ENCODE measurements at regions not wholly inside any gene's neighbourhood (a gene's known extent, or its start where the extent isn't known, plus 50 kb on each side); places are given as distances from the start of the nearest gene placed in this dataset.

GRCh38 chr15:93246266-93247242 is 157.5 kb upstream of the RGMA start:
- DNase-seq, result no peak

GRCh38 chr15:93245661-93246042 is 156.6 kb upstream of the RGMA start:
- no peak for DNase-seq

- no peak for DNase-seq
Observed at GRCh38 chr15:93244696-93245660, 156.0 kb upstream of the RGMA start.

- DNase-seq, result no peak
Observed at GRCh38 chr15:93243573-93243972, 154.6 kb upstream of the RGMA start.

GRCh38 chr15:93241696-93242585 is 152.9 kb upstream of the RGMA start:
- DNase-seq, result no peak

- DNase-seq, result no peak
Observed at GRCh38 chr15:93239993-93240392, 151.0 kb upstream of the RGMA start.

GRCh38 chr15:93239591-93239990 is 150.6 kb upstream of the RGMA start:
- DNase-seq, result no peak

GRCh38 chr15:93238641-93239040 is 149.6 kb upstream of the RGMA start:
- DNase-seq, result no peak

GRCh38 chr15:93235926-93236780 is 147.1 kb upstream of the RGMA start:
- DNase-seq, result no peak

- DNase-seq, result no peak
Observed at GRCh38 chr15:93235269-93235668, 146.3 kb upstream of the RGMA start.

GRCh38 chr15:93233710-93234109 is 144.7 kb upstream of the RGMA start:
- DNase-seq, result no peak

- DNase-seq, result no peak
Observed at GRCh38 chr15:93232845-93233244, 143.8 kb upstream of the RGMA start.

GRCh38 chr15:93231994-93232393 is 143.0 kb upstream of the RGMA start:
- DNase-seq, result no peak

- no peak for DNase-seq
Observed at GRCh38 chr15:93231261-93231925, 142.4 kb upstream of the RGMA start.

- DNase-seq, result no peak
Observed at GRCh38 chr15:93228546-93228945, 139.5 kb upstream of the RGMA start.

GRCh38 chr15:93223803-93224202 is 134.8 kb upstream of the RGMA start:
- no peak for DNase-seq

GRCh38 chr15:93221759-93222158 is 132.7 kb upstream of the RGMA start:
- DNase-seq, result no peak

GRCh38 chr15:93219859-93220420 is 130.9 kb upstream of the RGMA start:
- no peak for DNase-seq

- no peak for DNase-seq
Observed at GRCh38 chr15:93217343-93217742, 128.3 kb upstream of the RGMA start.

GRCh38 chr15:93214106-93214505 is 125.1 kb upstream of the RGMA start:
- DNase-seq, result no peak

- DNase-seq, result no peak
Observed at GRCh38 chr15:93213281-93213680, 124.3 kb upstream of the RGMA start.

All from CD4-positive, alpha-beta T cell treated with Interleukin-17A for 1 hour (primary cell).